GF-D8 (cell line): ENCODE measurements at regions not wholly inside any gene's neighbourhood (a gene's known extent, or its start where the extent isn't known, plus 50 kb on each side); places are given as distances from the start of the nearest gene placed in this dataset.
"Not testable (repeated sequence)": the region's sequence is repeated elsewhere in the genome, so short reads cannot be mapped to it uniquely, and the experiment has no call there.

Experiments
- DNase-seq: peaks from one replicate; lab custom pipeline; 2025; lab: John Stamatoyannopoulos, UW

- no peak for DNase-seq
Measured at GRCh38 chr20:26216025-26216424, 519.4 kb upstream of the ZNF337 start.

- no peak for DNase-seq
Measured at GRCh38 chr20:26214991-26215390, 518.3 kb upstream of the ZNF337 start.

- DNase-seq, result no peak
Measured at GRCh38 chr20:26209171-26209941, 512.7 kb upstream of the ZNF337 start.

GRCh38 chr20:26208296-26209091 is 511.8 kb upstream of the ZNF337 start:
- DNase-seq, result no peak

GRCh38 chr20:26207967-26208295 is 511.3 kb upstream of the ZNF337 start:
- not testable (repeated sequence) for DNase-seq

GRCh38 chr20:26207237-26207966 is 510.7 kb upstream of the ZNF337 start:
- no peak for DNase-seq

- no peak for DNase-seq
Measured at GRCh38 chr20:26205350-26205749, 508.7 kb upstream of the ZNF337 start.

GRCh38 chr20:26201026-26201425 is 504.4 kb upstream of the ZNF337 start:
- DNase-seq, result not testable (repeated sequence)

GRCh38 chr20:26187329-26187728 is 490.7 kb upstream of the ZNF337 start:
- not testable (repeated sequence) for DNase-seq

GRCh38 chr20:26183720-26184119 is 487.1 kb upstream of the ZNF337 start:
- not testable (repeated sequence) for DNase-seq

GRCh38 chr20:26181364-26181763 is 484.7 kb upstream of the ZNF337 start:
- DNase-seq, result not testable (repeated sequence)

- DNase-seq, result not testable (repeated sequence)
Measured at GRCh38 chr20:26171875-26172274, 475.2 kb upstream of the ZNF337 start.

GRCh38 chr20:26169506-26169905 is 472.9 kb upstream of the ZNF337 start:
- DNase-seq, result no peak

GRCh38 chr20:26167499-26167898 is 470.8 kb upstream of the ZNF337 start:
- DNase-seq, result no peak

GRCh38 chr20:26163890-26164289 is 467.2 kb upstream of the ZNF337 start:
- no peak for DNase-seq

GRCh38 chr20:26163151-26163550 is 466.5 kb upstream of the ZNF337 start:
- not testable (repeated sequence) for DNase-seq

- DNase-seq, result not testable (repeated sequence)
Measured at GRCh38 chr20:26161741-26162140, 465.1 kb upstream of the ZNF337 start.

- not testable (repeated sequence) for DNase-seq
Measured at GRCh38 chr20:26160916-26161315, 464.3 kb upstream of the ZNF337 start.

- DNase-seq, result no peak
Measured at GRCh38 chr20:26154224-26154623, 457.6 kb upstream of the ZNF337 start.

GRCh38 chr20:26135325-26136110 is 438.9 kb upstream of the ZNF337 start:
- no peak for DNase-seq

GRCh38 chr20:26134606-26135005 is 438.0 kb upstream of the ZNF337 start:
- no peak for DNase-seq

GRCh38 chr20:26133794-26134193 is 437.1 kb upstream of the ZNF337 start:
- not testable (repeated sequence) for DNase-seq
